GM23338 (cell line): ENCODE measurements at regions not wholly inside any gene's neighbourhood (a gene's known extent, or its start where the extent isn't known, plus 50 kb on each side); places are given as distances from the start of the nearest gene placed in this dataset.

Experiments
- ATAC-seq: fragments of 200-7000 bp; cut with Tn5 transposase; 3 replicates; pipeline ENCODE4 v1.9.1; 2020
- DNase-seq: peaks from one replicate; pipeline ENCODE4 v3.0.0-alpha.2; 2015; ENCODE audit warnings: low spot score
- H2AFZ ChIP-seq: fragments of 200-600 bp; sonication (generic); 2 replicates; pipeline ENCODE4 v1.8.0; 2016; ENCODE audit warnings: antibody characterized with exemption, mild to moderate bottlenecking, moderate library complexity
- H3F3A ChIP-seq: fragments of 200-600 bp; sonication (generic); replicated peaks from 2 replicates; pipeline ENCODE4 v1.8.0; 2017; ENCODE audit warnings: antibody characterized with exemption, mixed run types, low read depth
- H3K27ac ChIP-seq: fragments of 200-600 bp; sonication (generic); 2 replicates; pipeline ENCODE4 v1.6.1; 2016; ENCODE audit warnings: low read depth
- H3K27me3 ChIP-seq: fragments of 200-600 bp; sonication (generic); 2 replicates; pipeline ENCODE4 v1.8.0; 2016; ENCODE audit warnings: mild to moderate bottlenecking, mixed run types, moderate library complexity; ENCODE audit not compliant: insufficient read depth
- H3K36me3 ChIP-seq: fragments of 200-600 bp; sonication (generic); 2 replicates; pipeline ENCODE4 v1.8.0; 2016; ENCODE audit warnings: mild to moderate bottlenecking; ENCODE audit not compliant: insufficient read depth
- H3K4me1 ChIP-seq: fragments of 200-600 bp; sonication (generic); 2 replicates; pipeline ENCODE4 v1.8.0; 2016; ENCODE audit warnings: mild to moderate bottlenecking, moderate library complexity; ENCODE audit not compliant: insufficient read depth
- H3K4me2 ChIP-seq: fragments of 200-600 bp; sonication (generic); 2 replicates; pipeline ENCODE4 v1.7.1; 2017; ENCODE audit warnings: mixed run types
- H3K4me3 ChIP-seq: fragments of 200-600 bp; sonication (generic); 2 replicates; pipeline ENCODE4 v1.6.1; 2016; ENCODE audit warnings: mixed run types
- H3K79me2 ChIP-seq: fragments of 200-600 bp; sonication (generic); replicated peaks from 2 replicates; pipeline ENCODE4 v1.8.0; 2017; ENCODE audit warnings: mild to moderate bottlenecking; ENCODE audit not compliant: insufficient read depth
- H3K9me2 ChIP-seq: fragments of 200-600 bp; sonication (generic); 2 replicates; pipeline ENCODE4 v1.8.0; 2017; ENCODE audit not compliant: insufficient read depth
- H4K20me1 ChIP-seq: fragments of 200-600 bp; sonication (generic); replicated peaks from 2 replicates; pipeline ENCODE4 v1.8.0; 2017; ENCODE audit warnings: mild to moderate bottlenecking; ENCODE audit not compliant: insufficient read depth
- H3K27ac Mint-ChIP-seq: 2 replicates; pipeline ENCODE4 v1.8.0; 2020; ENCODE audit warnings: inconsistent platforms, mild to moderate bottlenecking, moderate library complexity, mixed read lengths
- H3K27me3 Mint-ChIP-seq: 3 replicates; pipeline ENCODE4 v1.8.0; 2022; ENCODE audit warnings: low read depth, mild to moderate bottlenecking, moderate library complexity, mixed read lengths, inconsistent platforms; ENCODE audit not compliant: insufficient read depth, poor library complexity
- H3K36me3 Mint-ChIP-seq: 3 replicates; pipeline ENCODE4 v1.8.0; 2021; ENCODE audit warnings: low read depth, mild to moderate bottlenecking, inconsistent platforms, moderate library complexity, mixed read lengths
- H3K4me1 Mint-ChIP-seq: 3 replicates; pipeline ENCODE4 v1.8.0; 2020; ENCODE audit warnings: mild to moderate bottlenecking, inconsistent platforms, mixed read lengths
- H3K4me3 Mint-ChIP-seq: 3 replicates; pipeline ENCODE4 v1.8.0; 2021; ENCODE audit warnings: moderate library complexity, mild to moderate bottlenecking, inconsistent platforms, mixed read lengths
- H3K9me3 Mint-ChIP-seq: 3 replicates; pipeline ENCODE4 v1.8.0; 2020; ENCODE audit warnings: moderate library complexity, mild to moderate bottlenecking, inconsistent platforms, mixed read lengths
- CREB1 ChIP-seq: fragments of 250-450 bp; sonication (Bioruptor Pico); IDR thresholded peaks from 2 replicates; pipeline ENCODE4 v1.5.0; 2020; ENCODE audit warnings: low read depth, mild to moderate bottlenecking, moderate library complexity
- EZH2 ChIP-seq: fragments of 200-600 bp; sonication (generic); IDR thresholded peaks from one replicate; pipeline ENCODE4 v1.8.0; 2017; ENCODE audit warnings: antibody characterized with exemption, mild to moderate bottlenecking, low read depth; ENCODE audit not compliant: unreplicated experiment
- EZH2phosphoT487 ChIP-seq: fragments of 200-600 bp; sonication (generic); IDR thresholded peaks from one replicate; pipeline ENCODE4 v1.8.1; 2018; ENCODE audit warnings: antibody characterized with exemption; ENCODE audit not compliant: unreplicated experiment
- JUNB ChIP-seq: IDR thresholded peaks from one replicate; pipeline ENCODE4 v1.6.1; 2016; ENCODE audit warnings: antibody characterized with exemption; ENCODE audit not compliant: unreplicated experiment
- NANOG ChIP-seq: IDR thresholded peaks from 2 replicates; pipeline ENCODE4 v1.6.1; 2016; ENCODE audit warnings: antibody characterized with exemption, borderline replicate concordance
- POLR2AphosphoS5 ChIP-seq: IDR thresholded peaks from 2 replicates; pipeline ENCODE4 v1.6.1; 2016; ENCODE audit warnings: antibody characterized with exemption, low read depth
- STAT1 ChIP-seq: IDR thresholded peaks from one replicate; pipeline ENCODE4 v1.6.1; 2016; ENCODE audit warnings: antibody characterized with exemption; ENCODE audit not compliant: unreplicated experiment
- ZNF114 ChIP-seq: fragments of 250-450 bp; sonication (Bioruptor Pico); IDR thresholded peaks from 2 replicates; pipeline ENCODE4 v1.5.0; 2020; ENCODE audit warnings: mild to moderate bottlenecking, moderate library complexity
- ZNF331 ChIP-seq: fragments of 250-450 bp; sonication (Bioruptor Pico); IDR thresholded peaks from 2 replicates; pipeline ENCODE4 v1.5.0; 2020; ENCODE audit warnings: low read depth, mild to moderate bottlenecking, moderate library complexity
- TF ChIP-seq, protein P1 (sequence below): fragments of 250-450 bp; sonication (Bioruptor Pico); IDR thresholded peaks from 2 replicates; pipeline ENCODE4 v1.5.0; 2020; ENCODE audit warnings: mild to moderate bottlenecking, moderate library complexity
- TF ChIP-seq, protein P2 (sequence below), 2 experiments: fragments of 200-600 bp in 1 of 2; sonication (generic) in 1 of 2; conservative IDR thresholded peaks; 2 replicates each; pipeline versions ENCODE4 v1.5.1 to v1.6.1; 2016 to 2017; ENCODE audit warnings: antibody characterized with exemption in 2 of 2, low read depth in 2 of 2, mild to moderate bottlenecking in 2 of 2, moderate library complexity in 1 of 2
- TF ChIP-seq, protein P3 (sequence below): IDR thresholded peaks from 2 replicates; pipeline ENCODE4 v1.6.1; 2016; ENCODE audit warnings: antibody characterized with exemption
- TF ChIP-seq, protein P4 (sequence below): IDR thresholded peaks from one replicate; pipeline ENCODE4 v1.6.1; 2018; ENCODE audit warnings: antibody characterized with exemption; ENCODE audit not compliant: unreplicated experiment

DNA sequence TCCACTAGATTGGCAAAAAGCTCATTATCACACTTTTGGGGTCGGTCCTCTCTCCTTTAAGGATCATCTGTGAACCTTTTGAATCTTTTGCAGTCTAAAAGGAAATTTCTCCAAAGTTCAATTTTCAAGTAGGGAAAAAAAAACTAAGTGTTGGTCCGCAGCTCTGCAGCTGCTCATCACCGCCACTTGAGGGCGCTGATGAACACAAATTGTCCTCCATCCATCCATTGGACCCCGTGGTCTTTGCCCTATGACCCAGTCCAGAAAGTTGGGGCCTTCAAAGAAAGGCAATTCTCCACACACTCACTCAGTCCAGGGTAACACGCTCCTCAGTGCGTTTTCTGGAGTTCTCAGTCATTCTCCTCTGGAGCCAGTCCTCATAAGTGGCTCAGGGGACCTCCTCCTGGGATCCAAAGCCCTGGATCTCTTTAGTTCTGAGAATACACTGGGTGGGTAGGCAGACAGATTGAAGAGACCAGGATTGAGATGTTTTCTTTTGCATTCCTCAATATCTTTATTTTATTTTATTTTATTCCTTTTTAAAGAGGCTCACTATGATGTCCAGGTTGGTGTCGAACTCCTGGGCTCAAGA is 63.6 kb upstream of the SLC28A3 start:
- H3K9me2 ChIP-seq = no peaks in the 10 kb centered on the region
- H2AFZ ChIP-seq = 0 out of 2 replicates have a peak overlapping the region, but pooled peaks have one; percentile 45
- H3K27me3 ChIP-seq = no peaks in the 10 kb centered on the region
- no peaks in the 10 kb centered on the region for H4K20me1 ChIP-seq
- DNase-seq (peak; percentile 62), ATAC-seq (peak; percentile 61)
- Mint-ChIP-seq H3K27me3 (peaks cover 2% of the 10 kb centered on the region), H3K4me3 (no peak overlapping the region), H3K36me3 (peaks cover 18% of the 10 kb centered on the region; the same call in 2 of the 3 replicates), H3K4me1 (no peaks in the 10 kb centered on the region), H3K27ac (no peak overlapping the region), H3K9me3 (peaks cover 27% of the 10 kb centered on the region)
- no peaks in the 10 kb centered on the region for H3F3A ChIP-seq
- no peaks in the 10 kb centered on the region; the same call in 1 of the 2 replicates for H3K36me3 ChIP-seq
- H3K4me2 ChIP-seq = no peak overlapping the region
- no peaks in the 10 kb centered on the region for H3K79me2 ChIP-seq
- no peak overlapping the region for H3K4me3 ChIP-seq
- no peaks in the 10 kb centered on the region for H3K4me1 ChIP-seq
- no peak overlapping the region for H3K27ac ChIP-seq
- no peak for TF ChIP-seq ZNF331 (CRISPR knock-in tag)
- TF ChIP-seq EZH2phosphoT487 = no peak
- TF ChIP-seq, protein P1, sequence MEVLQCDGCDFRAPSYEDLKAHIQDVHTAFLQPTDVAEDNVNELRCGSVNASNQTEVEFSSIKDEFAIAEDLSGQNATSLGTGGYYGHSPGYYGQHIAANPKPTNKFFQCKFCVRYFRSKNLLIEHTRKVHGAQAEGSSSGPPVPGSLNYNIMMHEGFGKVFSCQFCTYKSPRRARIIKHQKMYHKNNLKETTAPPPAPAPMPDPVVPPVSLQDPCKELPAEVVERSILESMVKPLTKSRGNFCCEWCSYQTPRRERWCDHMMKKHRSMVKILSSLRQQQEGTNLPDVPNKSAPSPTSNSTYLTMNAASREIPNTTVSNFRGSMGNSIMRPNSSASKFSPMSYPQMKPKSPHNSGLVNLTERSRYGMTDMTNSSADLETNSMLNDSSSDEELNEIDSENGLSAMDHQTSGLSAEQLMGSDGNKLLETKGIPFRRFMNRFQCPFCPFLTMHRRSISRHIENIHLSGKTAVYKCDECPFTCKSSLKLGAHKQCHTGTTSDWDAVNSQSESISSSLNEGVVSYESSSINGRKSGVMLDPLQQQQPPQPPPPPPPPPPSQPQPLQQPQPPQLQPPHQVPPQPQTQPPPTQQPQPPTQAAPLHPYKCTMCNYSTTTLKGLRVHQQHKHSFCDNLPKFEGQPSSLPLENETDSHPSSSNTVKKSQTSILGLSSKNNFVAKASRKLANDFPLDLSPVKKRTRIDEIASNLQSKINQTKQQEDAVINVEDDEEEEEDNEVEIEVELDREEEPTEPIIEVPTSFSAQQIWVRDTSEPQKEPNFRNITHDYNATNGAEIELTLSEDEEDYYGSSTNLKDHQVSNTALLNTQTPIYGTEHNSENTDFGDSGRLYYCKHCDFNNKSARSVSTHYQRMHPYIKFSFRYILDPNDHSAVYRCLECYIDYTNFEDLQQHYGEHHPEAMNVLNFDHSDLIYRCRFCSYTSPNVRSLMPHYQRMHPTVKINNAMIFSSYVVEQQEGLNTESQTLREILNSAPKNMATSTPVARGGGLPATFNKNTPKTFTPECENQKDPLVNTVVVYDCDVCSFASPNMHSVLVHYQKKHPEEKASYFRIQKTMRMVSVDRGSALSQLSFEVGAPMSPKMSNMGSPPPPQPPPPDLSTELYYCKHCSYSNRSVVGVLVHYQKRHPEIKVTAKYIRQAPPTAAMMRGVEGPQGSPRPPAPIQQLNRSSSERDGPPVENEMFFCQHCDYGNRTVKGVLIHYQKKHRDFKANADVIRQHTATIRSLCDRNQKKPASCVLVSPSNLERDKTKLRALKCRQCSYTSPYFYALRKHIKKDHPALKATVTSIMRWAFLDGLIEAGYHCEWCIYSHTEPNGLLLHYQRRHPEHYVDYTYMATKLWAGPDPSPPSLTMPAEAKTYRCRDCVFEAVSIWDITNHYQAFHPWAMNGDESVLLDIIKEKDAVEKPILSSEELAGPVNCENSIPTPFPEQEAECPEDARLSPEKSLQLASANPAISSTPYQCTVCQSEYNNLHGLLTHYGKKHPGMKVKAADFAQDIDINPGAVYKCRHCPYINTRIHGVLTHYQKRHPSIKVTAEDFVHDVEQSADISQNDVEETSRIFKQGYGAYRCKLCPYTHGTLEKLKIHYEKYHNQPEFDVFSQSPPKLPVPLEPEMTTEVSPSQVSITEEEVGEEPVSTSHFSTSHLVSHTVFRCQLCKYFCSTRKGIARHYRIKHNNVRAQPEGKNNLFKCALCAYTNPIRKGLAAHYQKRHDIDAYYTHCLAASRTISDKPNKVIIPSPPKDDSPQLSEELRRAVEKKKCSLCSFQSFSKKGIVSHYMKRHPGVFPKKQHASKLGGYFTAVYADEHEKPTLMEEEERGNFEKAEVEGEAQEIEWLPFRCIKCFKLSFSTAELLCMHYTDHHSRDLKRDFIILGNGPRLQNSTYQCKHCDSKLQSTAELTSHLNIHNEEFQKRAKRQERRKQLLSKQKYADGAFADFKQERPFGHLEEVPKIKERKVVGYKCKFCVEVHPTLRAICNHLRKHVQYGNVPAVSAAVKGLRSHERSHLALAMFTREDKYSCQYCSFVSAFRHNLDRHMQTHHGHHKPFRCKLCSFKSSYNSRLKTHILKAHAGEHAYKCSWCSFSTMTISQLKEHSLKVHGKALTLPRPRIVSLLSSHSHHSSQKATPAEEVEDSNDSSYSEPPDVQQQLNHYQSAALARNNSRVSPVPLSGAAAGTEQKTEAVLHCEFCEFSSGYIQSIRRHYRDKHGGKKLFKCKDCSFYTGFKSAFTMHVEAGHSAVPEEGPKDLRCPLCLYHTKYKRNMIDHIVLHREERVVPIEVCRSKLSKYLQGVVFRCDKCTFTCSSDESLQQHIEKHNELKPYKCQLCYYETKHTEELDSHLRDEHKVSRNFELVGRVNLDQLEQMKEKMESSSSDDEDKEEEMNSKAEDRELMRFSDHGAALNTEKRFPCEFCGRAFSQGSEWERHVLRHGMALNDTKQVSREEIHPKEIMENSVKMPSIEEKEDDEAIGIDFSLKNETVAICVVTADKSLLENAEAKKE (CRISPR knock-in tag) = peak; percentile 43
- no peak for TF ChIP-seq ZNF114 (CRISPR knock-in tag)
- TF ChIP-seq, protein P2, sequence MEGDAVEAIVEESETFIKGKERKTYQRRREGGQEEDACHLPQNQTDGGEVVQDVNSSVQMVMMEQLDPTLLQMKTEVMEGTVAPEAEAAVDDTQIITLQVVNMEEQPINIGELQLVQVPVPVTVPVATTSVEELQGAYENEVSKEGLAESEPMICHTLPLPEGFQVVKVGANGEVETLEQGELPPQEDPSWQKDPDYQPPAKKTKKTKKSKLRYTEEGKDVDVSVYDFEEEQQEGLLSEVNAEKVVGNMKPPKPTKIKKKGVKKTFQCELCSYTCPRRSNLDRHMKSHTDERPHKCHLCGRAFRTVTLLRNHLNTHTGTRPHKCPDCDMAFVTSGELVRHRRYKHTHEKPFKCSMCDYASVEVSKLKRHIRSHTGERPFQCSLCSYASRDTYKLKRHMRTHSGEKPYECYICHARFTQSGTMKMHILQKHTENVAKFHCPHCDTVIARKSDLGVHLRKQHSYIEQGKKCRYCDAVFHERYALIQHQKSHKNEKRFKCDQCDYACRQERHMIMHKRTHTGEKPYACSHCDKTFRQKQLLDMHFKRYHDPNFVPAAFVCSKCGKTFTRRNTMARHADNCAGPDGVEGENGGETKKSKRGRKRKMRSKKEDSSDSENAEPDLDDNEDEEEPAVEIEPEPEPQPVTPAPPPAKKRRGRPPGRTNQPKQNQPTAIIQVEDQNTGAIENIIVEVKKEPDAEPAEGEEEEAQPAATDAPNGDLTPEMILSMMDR (conservative IDR thresholded peaks at IDR 0.05; ENCODE audit: low read depth in 2 of 2) = peak; percentile 86 to 94
- TF ChIP-seq, protein P3, sequence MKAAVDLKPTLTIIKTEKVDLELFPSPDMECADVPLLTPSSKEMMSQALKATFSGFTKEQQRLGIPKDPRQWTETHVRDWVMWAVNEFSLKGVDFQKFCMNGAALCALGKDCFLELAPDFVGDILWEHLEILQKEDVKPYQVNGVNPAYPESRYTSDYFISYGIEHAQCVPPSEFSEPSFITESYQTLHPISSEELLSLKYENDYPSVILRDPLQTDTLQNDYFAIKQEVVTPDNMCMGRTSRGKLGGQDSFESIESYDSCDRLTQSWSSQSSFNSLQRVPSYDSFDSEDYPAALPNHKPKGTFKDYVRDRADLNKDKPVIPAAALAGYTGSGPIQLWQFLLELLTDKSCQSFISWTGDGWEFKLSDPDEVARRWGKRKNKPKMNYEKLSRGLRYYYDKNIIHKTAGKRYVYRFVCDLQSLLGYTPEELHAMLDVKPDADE = no peak
- no peak for TF ChIP-seq STAT1
- TF ChIP-seq, protein P4, sequence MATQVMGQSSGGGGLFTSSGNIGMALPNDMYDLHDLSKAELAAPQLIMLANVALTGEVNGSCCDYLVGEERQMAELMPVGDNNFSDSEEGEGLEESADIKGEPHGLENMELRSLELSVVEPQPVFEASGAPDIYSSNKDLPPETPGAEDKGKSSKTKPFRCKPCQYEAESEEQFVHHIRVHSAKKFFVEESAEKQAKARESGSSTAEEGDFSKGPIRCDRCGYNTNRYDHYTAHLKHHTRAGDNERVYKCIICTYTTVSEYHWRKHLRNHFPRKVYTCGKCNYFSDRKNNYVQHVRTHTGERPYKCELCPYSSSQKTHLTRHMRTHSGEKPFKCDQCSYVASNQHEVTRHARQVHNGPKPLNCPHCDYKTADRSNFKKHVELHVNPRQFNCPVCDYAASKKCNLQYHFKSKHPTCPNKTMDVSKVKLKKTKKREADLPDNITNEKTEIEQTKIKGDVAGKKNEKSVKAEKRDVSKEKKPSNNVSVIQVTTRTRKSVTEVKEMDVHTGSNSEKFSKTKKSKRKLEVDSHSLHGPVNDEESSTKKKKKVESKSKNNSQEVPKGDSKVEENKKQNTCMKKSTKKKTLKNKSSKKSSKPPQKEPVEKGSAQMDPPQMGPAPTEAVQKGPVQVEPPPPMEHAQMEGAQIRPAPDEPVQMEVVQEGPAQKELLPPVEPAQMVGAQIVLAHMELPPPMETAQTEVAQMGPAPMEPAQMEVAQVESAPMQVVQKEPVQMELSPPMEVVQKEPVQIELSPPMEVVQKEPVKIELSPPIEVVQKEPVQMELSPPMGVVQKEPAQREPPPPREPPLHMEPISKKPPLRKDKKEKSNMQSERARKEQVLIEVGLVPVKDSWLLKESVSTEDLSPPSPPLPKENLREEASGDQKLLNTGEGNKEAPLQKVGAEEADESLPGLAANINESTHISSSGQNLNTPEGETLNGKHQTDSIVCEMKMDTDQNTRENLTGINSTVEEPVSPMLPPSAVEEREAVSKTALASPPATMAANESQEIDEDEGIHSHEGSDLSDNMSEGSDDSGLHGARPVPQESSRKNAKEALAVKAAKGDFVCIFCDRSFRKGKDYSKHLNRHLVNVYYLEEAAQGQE = no peak
- TF ChIP-seq CREB1 (CRISPR knock-in tag) = no peak
- no peak for TF ChIP-seq JUNB
- TF ChIP-seq POLR2AphosphoS5 = no peak
- TF ChIP-seq NANOG = no peak
- TF ChIP-seq EZH2 = no peak
